Keratinocyte (primary cell): ENCODE measurements at regions not wholly inside any gene's neighbourhood (a gene's known extent, or its start where the extent isn't known, plus 50 kb on each side); places are given as distances from the start of the nearest gene placed in this dataset.

Experiments
- DNase-seq: peaks from one replicate; pipeline ENCODE4 v3.0.0-alpha.2; 2011; ENCODE audit warnings: low read depth, missing footprints, low spot score
- FAIRE-seq: peaks from 2 replicates; lab custom pipeline; 2011; peaks lifted over from hg19 to GRCh38; lab: Jason Lieb, UNC
- H2AFZ ChIP-seq: 2 replicates; pipeline ENCODE4 v1.6.0; 2012; ENCODE audit warnings: low read length, control low read depth, inconsistent platforms; ENCODE audit not compliant: control insufficient read depth
- H3K27ac ChIP-seq: 2 replicates; pipeline ENCODE4 v1.5.1; 2011; ENCODE audit warnings: low read length; ENCODE audit not compliant: control insufficient read depth, insufficient read depth
- H3K27me3 ChIP-seq: 3 replicates; pipeline ENCODE4 v1.6.0; 2011; ENCODE audit warnings: low read length; ENCODE audit not compliant: control insufficient read depth, insufficient read depth; ENCODE audit errors: extremely low read depth
- H3K36me3 ChIP-seq, 2 experiments: 2 replicates in 1 of 2; 3 replicates in 1 of 2; pipeline ENCODE4 v1.5.1; 2011; ENCODE audit warnings: low read length in 2 of 2, mild to moderate bottlenecking in 1 of 2; ENCODE audit not compliant: control insufficient read depth in 2 of 2, insufficient read depth in 2 of 2; ENCODE audit errors: extremely low read depth in 1 of 2
- H3K4me1 ChIP-seq: 3 replicates; pipeline ENCODE4 v1.5.1; 2011; ENCODE audit warnings: low read length; ENCODE audit not compliant: control insufficient read depth, insufficient read depth; ENCODE audit errors: extremely low read depth
- H3K4me2 ChIP-seq: 3 replicates; pipeline ENCODE4 v1.6.0; 2011; ENCODE audit warnings: low read depth, low read length; ENCODE audit not compliant: control insufficient read depth, insufficient read depth; ENCODE audit errors: extremely low read depth
- H3K4me3 ChIP-seq, 3 experiments: fragments of 200-600 bp in 1 of 3; sonication (generic) in 1 of 3; 2 replicates in 2 of 3; 3 replicates in 1 of 3; pipeline ENCODE4 v1.5.1; 2011 to 2016; ENCODE audit warnings: low read length in 3 of 3, mild to moderate bottlenecking in 3 of 3, control low read depth in 2 of 3, inconsistent platforms in 1 of 3, low read depth in 1 of 3, mixed read lengths in 1 of 3, mixed run types in 1 of 3, moderate library complexity in 1 of 3; ENCODE audit not compliant: control insufficient read depth in 2 of 3, insufficient read depth in 2 of 3; ENCODE audit errors: extremely low read depth in 1 of 3
- H3K79me2 ChIP-seq: 2 replicates; pipeline ENCODE4 v1.6.0; 2012; ENCODE audit warnings: low read length; ENCODE audit not compliant: control insufficient read depth, insufficient read depth
- H3K9ac ChIP-seq: 3 replicates; pipeline ENCODE4 v1.6.0; 2011; ENCODE audit warnings: low read length; ENCODE audit not compliant: control insufficient read depth, insufficient read depth; ENCODE audit errors: extremely low read depth
- H3K9me1 ChIP-seq: 3 replicates; pipeline ENCODE4 v1.6.0; 2011; ENCODE audit warnings: low read length; ENCODE audit not compliant: control insufficient read depth, insufficient read depth; ENCODE audit errors: extremely low read depth
- H3K9me3 ChIP-seq: 2 replicates; pipeline ENCODE4 v1.5.1; 2012; ENCODE audit warnings: low read depth, low read length; ENCODE audit not compliant: control insufficient read depth
- H4K20me1 ChIP-seq: 3 replicates; pipeline ENCODE4 v1.6.0; 2011; ENCODE audit warnings: low read length; ENCODE audit not compliant: control insufficient read depth, insufficient read depth; ENCODE audit errors: extremely low read depth
- CTCF ChIP-seq, 3 experiments: IDR thresholded peaks in 1 of 3; conservative IDR thresholded peaks in 1 of 3; optimal IDR thresholded peaks in 1 of 3; 2 replicates in 2 of 3; 3 replicates in 1 of 3; pipeline versions ENCODE3 to v1.5.1; 2011; ENCODE audit warnings: low read length in 3 of 3, mild to moderate bottlenecking in 3 of 3, moderate library complexity in 2 of 3, control low read depth in 1 of 3, inconsistent platforms in 1 of 3; ENCODE audit not compliant: insufficient read depth in 2 of 3; ENCODE audit errors: extremely low read depth in 1 of 3
- EZH2 ChIP-seq: IDR thresholded peaks from one replicate; pipeline ENCODE4 v1.6.1; 2012; ENCODE audit warnings: inconsistent platforms, mild to moderate bottlenecking, low read length, moderate library complexity
- dilution Hi-C: fragments of 300-500 bp; cut with MboI; formaldehyde crosslinking; loops from one replicate; pipeline ENCODE4 v1.7.0; 2020; ENCODE audit warnings: low sequenced_read_pairs; ENCODE audit not compliant: extremely low pct_ligation_motif_present

GRCh38 chr1:184283999-184284398, 102.8 kb upstream of the C1orf21 start:
- H3K9me1 ChIP-seq, result no peaks in the 10 kb centered on the region
- no peaks in the 10 kb centered on the region for H3K9me3 ChIP-seq
- DNase-seq (no peak), FAIRE-seq (no peak)
- peaks cover 9% of the 10 kb centered on the region for H3K4me1 ChIP-seq
- H3K27ac ChIP-seq, result no peak overlapping the region
- no peak overlapping the region for H3K4me2 ChIP-seq
- H4K20me1 ChIP-seq, result no peaks in the 10 kb centered on the region
- no peak overlapping the region for H2AFZ ChIP-seq
- H3K79me2 ChIP-seq, result no peaks in the 10 kb centered on the region
- TF ChIP-seq EZH2 (no peak), CTCF (optimal IDR thresholded peaks at IDR 0.05 in 1 of 3, IDR thresholded peaks at IDR 0.05 in 1 of 3, conservative IDR thresholded peaks at IDR 0.05 in 1 of 3; ENCODE audit: extremely low read depth in 1 of 3, insufficient read depth in 2 of 3, low read length in 3 of 3) (no peak)
- H3K27me3 ChIP-seq, result no peaks in the 10 kb centered on the region
- H3K4me3 ChIP-seq, result no peak overlapping the region
- H3K9ac ChIP-seq, result no peak overlapping the region
- no peaks in the 10 kb centered on the region for H3K36me3 ChIP-seq
- dilution Hi-C loops, result no loop called here

GRCh38 chr1:184284900-184285299, 101.9 kb upstream of the C1orf21 start:
- DNase-seq (no peak), FAIRE-seq (no peak)
- Histone ChIP-seq H3K4me2 (no peak overlapping the region), H3K9me1 (no peaks in the 10 kb centered on the region), H3K4me1 (peaks cover 9% of the 10 kb centered on the region), H3K4me3 (no peak overlapping the region), H3K27ac (no peak overlapping the region), H3K79me2 (no peaks in the 10 kb centered on the region), H3K9me3 (no peaks in the 10 kb centered on the region), H3K9ac (no peak overlapping the region), H3K27me3 (no peaks in the 10 kb centered on the region), H4K20me1 (no peaks in the 10 kb centered on the region), H3K36me3 (no peaks in the 10 kb centered on the region), H2AFZ (no peak overlapping the region)
- TF ChIP-seq CTCF (optimal IDR thresholded peaks at IDR 0.05 in 1 of 3, IDR thresholded peaks at IDR 0.05 in 1 of 3, conservative IDR thresholded peaks at IDR 0.05 in 1 of 3; ENCODE audit: extremely low read depth in 1 of 3, insufficient read depth in 2 of 3, low read length in 3 of 3), result no peak
- no peak for TF ChIP-seq EZH2
- dilution Hi-C loops, result no loop called here
